Cardiac muscle cell (in vitro differentiated cells and primary cell): ENCODE measurements at regions not wholly inside any gene's neighbourhood (a gene's known extent, or its start where the extent isn't known, plus 50 kb on each side); places are given as distances from the start of the nearest gene placed in this dataset.

ENCODE experiments used
- DNase-seq, 2 donors: peaks; one replicate each; pipeline versions ENCODE4 v3.0.0 to v3.0.0-alpha.2; 2010 to 2017; ENCODE audit warnings: low read depth in 1 of 2, low spot score in 1 of 2
- H3K27ac ChIP-seq: fragments of 200-600 bp; sonication (generic); 2 replicates; pipeline ENCODE4 v1.5.1; 2016
- H3K27me3 ChIP-seq: fragments of 200-600 bp; sonication (generic); 2 replicates; pipeline ENCODE4 v1.6.0; 2016; ENCODE audit warnings: control low read depth
- H3K36me3 ChIP-seq: fragments of 200-600 bp; sonication (generic); 2 replicates; pipeline ENCODE4 v1.5.1; 2016; ENCODE audit warnings: control low read depth
- H3K4me1 ChIP-seq: fragments of 200-600 bp; sonication (generic); 2 replicates; pipeline ENCODE4 v1.8.1; 2017; ENCODE audit warnings: low read depth, mild to moderate bottlenecking, mixed run types
- H3K4me3 ChIP-seq: fragments of 200-600 bp; sonication (generic); 2 replicates; pipeline ENCODE4 v1.5.1; 2016; ENCODE audit warnings: mild to moderate bottlenecking
- H3K9me3 ChIP-seq: fragments of 200-600 bp; sonication (generic); 2 replicates; pipeline ENCODE4 v1.5.1; 2017; ENCODE audit warnings: low read depth, mild to moderate bottlenecking, control low read depth
- TF ChIP-seq, protein P1 (sequence below): IDR thresholded peaks from 2 replicates; pipeline ENCODE4 v1.5.1; 2012; ENCODE audit warnings: low read depth, mild to moderate bottlenecking, low read length

DNA sequence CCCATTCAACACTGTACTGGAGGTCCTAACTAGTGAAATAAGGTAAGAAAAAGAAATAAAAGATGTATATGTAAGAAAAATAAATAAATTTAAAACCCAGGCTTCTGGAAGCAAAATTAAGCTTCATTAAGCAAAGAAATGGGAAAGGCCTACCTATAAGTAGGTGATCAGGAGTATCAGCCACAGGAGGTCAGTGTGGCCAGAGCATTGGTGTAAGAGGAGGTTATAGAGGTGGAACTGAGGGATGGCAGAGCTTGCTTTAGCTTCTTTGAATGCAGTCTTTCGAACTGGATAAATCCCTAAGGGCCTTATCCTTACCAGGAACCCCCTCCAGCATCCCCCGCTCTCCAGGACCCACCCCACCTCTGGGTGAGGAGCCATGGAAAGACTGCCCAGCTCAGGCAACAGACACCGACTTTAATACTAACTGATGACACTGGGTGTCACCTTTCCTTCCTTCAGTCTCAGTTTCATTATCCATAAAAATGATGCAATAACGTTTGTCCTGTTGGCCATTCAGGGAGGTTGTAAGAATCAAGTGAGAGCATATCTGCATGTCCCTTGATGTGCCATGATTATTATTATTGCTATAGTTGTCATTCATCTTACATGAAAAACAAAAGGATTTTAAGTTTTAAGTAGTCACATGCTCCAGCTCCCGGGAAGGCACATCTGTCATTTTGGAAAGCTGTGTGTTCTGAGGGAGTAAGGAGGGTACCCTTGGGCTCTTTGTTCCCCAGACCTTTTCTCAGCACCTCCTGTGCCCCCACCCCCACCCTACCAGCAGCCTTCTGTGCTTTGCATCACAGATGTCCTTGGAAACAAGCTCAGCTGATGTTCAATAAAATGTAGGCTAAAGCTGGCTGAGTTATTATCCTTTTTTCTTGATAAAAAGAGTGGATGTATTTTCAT lies 50.8 kb upstream of the CTNNA1 start:
- H3K27ac ChIP-seq, result no peak overlapping the region
- H3K4me1 ChIP-seq, result no peaks in the 10 kb centered on the region
- no peaks in the 10 kb centered on the region for H3K27me3 ChIP-seq
- H3K36me3 ChIP-seq, result no peaks in the 10 kb centered on the region
- H3K4me3 ChIP-seq, result no peak overlapping the region
- H3K9me3 ChIP-seq, result no peaks in the 10 kb centered on the region
- DNase-seq, result no peak
- TF ChIP-seq, protein P1, sequence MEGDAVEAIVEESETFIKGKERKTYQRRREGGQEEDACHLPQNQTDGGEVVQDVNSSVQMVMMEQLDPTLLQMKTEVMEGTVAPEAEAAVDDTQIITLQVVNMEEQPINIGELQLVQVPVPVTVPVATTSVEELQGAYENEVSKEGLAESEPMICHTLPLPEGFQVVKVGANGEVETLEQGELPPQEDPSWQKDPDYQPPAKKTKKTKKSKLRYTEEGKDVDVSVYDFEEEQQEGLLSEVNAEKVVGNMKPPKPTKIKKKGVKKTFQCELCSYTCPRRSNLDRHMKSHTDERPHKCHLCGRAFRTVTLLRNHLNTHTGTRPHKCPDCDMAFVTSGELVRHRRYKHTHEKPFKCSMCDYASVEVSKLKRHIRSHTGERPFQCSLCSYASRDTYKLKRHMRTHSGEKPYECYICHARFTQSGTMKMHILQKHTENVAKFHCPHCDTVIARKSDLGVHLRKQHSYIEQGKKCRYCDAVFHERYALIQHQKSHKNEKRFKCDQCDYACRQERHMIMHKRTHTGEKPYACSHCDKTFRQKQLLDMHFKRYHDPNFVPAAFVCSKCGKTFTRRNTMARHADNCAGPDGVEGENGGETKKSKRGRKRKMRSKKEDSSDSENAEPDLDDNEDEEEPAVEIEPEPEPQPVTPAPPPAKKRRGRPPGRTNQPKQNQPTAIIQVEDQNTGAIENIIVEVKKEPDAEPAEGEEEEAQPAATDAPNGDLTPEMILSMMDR, result no peak

DNA sequence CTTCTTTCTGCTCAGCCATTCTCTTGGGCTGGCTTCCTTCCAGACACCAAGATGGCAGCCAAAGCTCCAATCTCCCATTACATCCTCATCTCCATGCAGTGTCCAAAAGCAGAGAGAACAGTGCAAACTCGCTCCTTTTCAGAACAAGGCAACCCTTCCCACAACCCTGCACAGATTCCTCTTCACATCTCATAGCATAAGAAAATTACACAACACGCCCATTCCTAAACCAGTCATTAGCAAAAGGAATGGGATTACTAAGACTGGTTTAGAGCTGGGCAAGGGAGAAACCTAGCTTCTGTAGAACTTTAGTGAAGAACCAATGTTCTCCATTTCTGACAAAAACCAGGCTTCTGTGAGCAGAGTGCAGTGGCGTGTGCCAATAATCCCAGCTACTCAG lies 51.5 kb upstream of the CTNNA1 start:
- DNase-seq, result no peak
- Histone ChIP-seq H3K4me1 (no peaks in the 10 kb centered on the region), H3K27me3 (no peaks in the 10 kb centered on the region), H3K4me3 (no peak overlapping the region), H3K9me3 (no peaks in the 10 kb centered on the region), H3K27ac (no peak overlapping the region), H3K36me3 (no peaks in the 10 kb centered on the region)
- TF ChIP-seq, protein P1, result no peak

GRCh38 chr5:138700581-138701362 lies 52.5 kb upstream of the CTNNA1 start:
- Histone ChIP-seq H3K4me1 (no peaks in the 10 kb centered on the region), H3K9me3 (no peaks in the 10 kb centered on the region), H3K27ac (no peak overlapping the region), H3K36me3 (no peaks in the 10 kb centered on the region), H3K27me3 (no peaks in the 10 kb centered on the region), H3K4me3 (no peak overlapping the region)
- no peak for DNase-seq
- TF ChIP-seq, protein P1, result no peak

DNA sequence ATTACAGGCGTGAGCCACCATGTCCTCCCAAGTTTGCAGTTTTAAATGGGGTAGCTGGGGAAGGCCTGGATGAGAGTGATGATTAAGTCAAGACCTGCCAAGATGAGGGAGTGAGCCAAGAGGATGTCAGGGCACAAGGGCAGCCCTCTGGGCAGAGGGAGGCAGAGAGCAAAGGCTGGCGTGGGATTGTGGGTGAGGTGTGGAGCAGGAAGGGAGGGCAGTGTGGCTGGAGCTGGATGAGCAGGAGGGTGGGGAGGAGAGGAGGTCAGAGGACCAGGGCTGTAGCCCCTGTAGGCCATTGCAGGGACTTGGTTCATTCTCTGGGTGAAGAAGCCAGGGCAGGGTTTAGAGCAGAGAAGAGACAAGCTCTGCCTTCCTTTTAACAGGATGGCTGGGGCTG lies 53.7 kb upstream of the CTNNA1 start:
- Histone ChIP-seq H3K4me3 (no peak overlapping the region), H3K27me3 (no peaks in the 10 kb centered on the region), H3K9me3 (no peaks in the 10 kb centered on the region), H3K36me3 (no peaks in the 10 kb centered on the region), H3K27ac (no peak overlapping the region), H3K4me1 (no peaks in the 10 kb centered on the region)
- no peak for DNase-seq
- TF ChIP-seq, protein P1, result no peak

DNA sequence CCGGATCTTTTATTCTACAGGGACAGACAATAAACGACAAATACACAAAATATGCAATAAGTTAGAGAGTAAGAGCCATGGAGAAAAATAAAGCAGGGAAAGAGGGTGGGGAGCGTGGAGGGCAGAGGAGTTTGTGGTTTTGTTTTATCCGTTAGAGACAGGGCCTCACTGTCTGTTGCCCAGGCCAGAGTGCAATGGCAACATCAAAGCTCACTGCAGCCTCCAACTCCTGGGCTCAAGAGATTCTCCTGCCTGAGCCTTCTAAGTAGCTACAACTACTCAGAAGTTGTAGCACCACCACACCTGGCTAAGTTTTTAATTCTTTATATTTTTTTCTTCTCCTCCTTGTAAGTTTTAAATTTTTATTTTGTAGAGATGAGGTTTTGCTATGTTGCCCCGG lies 54.5 kb upstream of the CTNNA1 start:
- Histone ChIP-seq H3K4me3 (no peak overlapping the region), H3K4me1 (no peaks in the 10 kb centered on the region), H3K27ac (no peak overlapping the region), H3K36me3 (no peaks in the 10 kb centered on the region), H3K9me3 (no peaks in the 10 kb centered on the region), H3K27me3 (no peaks in the 10 kb centered on the region)
- TF ChIP-seq, protein P1, result no peak
- no peak for DNase-seq
